LNCaP clone FGC (cell line): ENCODE measurements at regions not wholly inside any gene's neighbourhood (a gene's known extent, or its start where the extent isn't known, plus 50 kb on each side); places are given as distances from the start of the nearest gene placed in this dataset.
"Not testable (repeated sequence)": the region's sequence is repeated elsewhere in the genome, so short reads cannot be mapped to it uniquely, and the experiment has no call there.

Experiments used
- DNase-seq: peaks from one replicate; pipeline ENCODE4 v3.0.0-alpha.2; 2011; ENCODE audit warnings: low read depth
- H3K4me3 ChIP-seq: 2 replicates; pipeline ENCODE4 v1.5.1; 2011; ENCODE audit warnings: mild to moderate bottlenecking, low read depth, low read length, control low read depth
- CTCF ChIP-seq: IDR thresholded peaks from 2 replicates; pipeline ENCODE4 v1.5.1; 2012; ENCODE audit warnings: mild to moderate bottlenecking; ENCODE audit not compliant: control insufficient read depth, insufficient read depth; ENCODE audit errors: extremely low read depth

- DNase-seq = no peak
- no peak for TF ChIP-seq CTCF
- no peak overlapping the region for H3K4me3 ChIP-seq
These were observed 124.5 kb upstream of the KCTD7 start for GRCh38 chr7:66504131-66504530.

GRCh38 chr7:66505009-66505408 lies 123.7 kb upstream of the KCTD7 start:
- DNase-seq = no peak
- H3K4me3 ChIP-seq = no peak overlapping the region
- TF ChIP-seq CTCF = no peak

GRCh38 chr7:66505531-66506451 lies 122.9 kb upstream of the KCTD7 start:
- no peak overlapping the region for H3K4me3 ChIP-seq
- TF ChIP-seq CTCF = no peak
- no peak for DNase-seq

GRCh38 chr7:66506703-66507102 lies 122.0 kb upstream of the KCTD7 start:
- not testable (repeated sequence) for DNase-seq, H3K4me3 ChIP-seq

GRCh38 chr7:66507764-66508296 lies 120.9 kb upstream of the KCTD7 start:
- no peak overlapping the region for H3K4me3 ChIP-seq
- TF ChIP-seq CTCF = no peak
- DNase-seq = no peak

- no peak for TF ChIP-seq CTCF
- no peak overlapping the region for H3K4me3 ChIP-seq
- DNase-seq = no peak
These were observed 120.2 kb upstream of the KCTD7 start for GRCh38 chr7:66508431-66508830.

- no peak overlapping the region for H3K4me3 ChIP-seq
- no peak for DNase-seq
- TF ChIP-seq CTCF = no peak
These were observed 114.6 kb upstream of the KCTD7 start for GRCh38 chr7:66514050-66514449.
